AG09319 (cell line): ENCODE measurements at regions not wholly inside any gene's neighbourhood (a gene's known extent, or its start where the extent isn't known, plus 50 kb on each side); places are given as distances from the start of the nearest gene placed in this dataset.

Source experiments
- DNase-seq: peaks from one replicate; pipeline ENCODE4 v3.0.0-alpha.2; 2010; ENCODE audit warnings: low read depth; ENCODE audit errors: extremely low read depth
- TF ChIP-seq, protein P1 (sequence below): IDR thresholded peaks from 2 replicates; pipeline ENCODE4 v1.5.1; 2011; ENCODE audit warnings: low read depth, mild to moderate bottlenecking, inconsistent platforms, low read length, moderate library complexity

GRCh38 chr9:90033028-90033650 is 428.3 kb downstream of the GADD45G start:
- TF ChIP-seq, protein P1, sequence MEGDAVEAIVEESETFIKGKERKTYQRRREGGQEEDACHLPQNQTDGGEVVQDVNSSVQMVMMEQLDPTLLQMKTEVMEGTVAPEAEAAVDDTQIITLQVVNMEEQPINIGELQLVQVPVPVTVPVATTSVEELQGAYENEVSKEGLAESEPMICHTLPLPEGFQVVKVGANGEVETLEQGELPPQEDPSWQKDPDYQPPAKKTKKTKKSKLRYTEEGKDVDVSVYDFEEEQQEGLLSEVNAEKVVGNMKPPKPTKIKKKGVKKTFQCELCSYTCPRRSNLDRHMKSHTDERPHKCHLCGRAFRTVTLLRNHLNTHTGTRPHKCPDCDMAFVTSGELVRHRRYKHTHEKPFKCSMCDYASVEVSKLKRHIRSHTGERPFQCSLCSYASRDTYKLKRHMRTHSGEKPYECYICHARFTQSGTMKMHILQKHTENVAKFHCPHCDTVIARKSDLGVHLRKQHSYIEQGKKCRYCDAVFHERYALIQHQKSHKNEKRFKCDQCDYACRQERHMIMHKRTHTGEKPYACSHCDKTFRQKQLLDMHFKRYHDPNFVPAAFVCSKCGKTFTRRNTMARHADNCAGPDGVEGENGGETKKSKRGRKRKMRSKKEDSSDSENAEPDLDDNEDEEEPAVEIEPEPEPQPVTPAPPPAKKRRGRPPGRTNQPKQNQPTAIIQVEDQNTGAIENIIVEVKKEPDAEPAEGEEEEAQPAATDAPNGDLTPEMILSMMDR = no peak
- no peak for DNase-seq

DNA sequence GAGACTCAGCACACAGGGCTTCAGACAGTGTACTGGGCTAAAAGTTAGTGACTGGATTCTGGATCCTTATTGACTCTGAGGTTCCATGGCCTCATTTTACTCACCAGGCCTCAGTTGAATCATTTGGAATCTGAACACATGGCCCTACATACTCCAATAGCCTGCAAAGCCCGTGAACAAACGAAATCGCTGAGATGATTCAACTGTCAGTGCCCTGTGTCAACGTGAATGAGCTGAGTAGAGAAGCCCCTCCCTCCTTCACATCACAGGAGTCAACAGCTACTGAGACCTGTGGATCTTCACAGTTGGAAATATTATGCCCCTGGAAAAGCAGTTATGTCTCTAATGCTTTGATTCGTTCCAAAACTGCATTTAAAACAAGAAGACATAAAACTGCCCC is 429.3 kb downstream of the GADD45G start:
- TF ChIP-seq, protein P1 = no peak
- DNase-seq = no peak

DNA sequence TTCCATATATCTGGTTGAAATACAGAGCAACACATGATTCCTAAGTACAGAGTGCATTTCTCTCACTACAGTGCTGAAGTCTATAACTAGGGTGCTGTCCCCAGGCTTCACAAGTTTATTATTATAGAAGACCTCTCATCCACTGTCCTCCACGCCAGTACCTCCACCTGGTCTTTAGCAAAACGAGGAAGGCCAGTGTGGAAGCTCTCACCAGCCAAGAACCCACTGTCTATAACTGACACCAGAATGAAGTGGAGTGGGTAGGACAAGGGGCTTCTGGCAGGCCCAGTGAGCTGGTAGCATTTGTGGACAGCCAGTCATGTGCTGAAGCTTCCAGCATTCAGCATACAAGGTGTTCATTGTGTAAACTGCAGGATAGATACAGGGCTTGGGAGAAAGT is 430.7 kb downstream of the GADD45G start:
- TF ChIP-seq, protein P1 = no peak
- DNase-seq = no peak

GRCh38 chr9:90037146-90037797 is 432.5 kb downstream of the GADD45G start:
- TF ChIP-seq, protein P1 = no peak
- no peak for DNase-seq

DNA sequence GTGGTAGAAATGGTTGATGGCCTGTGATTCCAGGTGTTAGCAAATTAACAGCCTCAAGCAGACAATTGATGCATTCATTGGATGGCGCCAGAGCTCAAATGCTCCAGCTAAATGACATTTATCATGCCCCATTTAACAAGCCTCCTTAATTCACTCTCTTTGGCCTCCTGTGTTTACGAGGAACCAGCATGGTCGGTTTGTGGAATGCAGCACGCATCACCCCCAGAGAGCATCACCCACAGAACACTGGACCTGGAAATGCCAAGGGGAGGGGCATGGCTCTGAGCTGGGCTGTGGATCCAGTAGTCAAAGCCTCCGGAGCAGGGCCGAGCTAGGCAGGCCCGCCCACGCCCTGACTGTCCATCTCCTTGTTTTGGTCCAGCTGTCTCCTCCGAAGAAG is 434.0 kb downstream of the GADD45G start:
- no peak for DNase-seq
- TF ChIP-seq, protein P1 = no peak

DNA sequence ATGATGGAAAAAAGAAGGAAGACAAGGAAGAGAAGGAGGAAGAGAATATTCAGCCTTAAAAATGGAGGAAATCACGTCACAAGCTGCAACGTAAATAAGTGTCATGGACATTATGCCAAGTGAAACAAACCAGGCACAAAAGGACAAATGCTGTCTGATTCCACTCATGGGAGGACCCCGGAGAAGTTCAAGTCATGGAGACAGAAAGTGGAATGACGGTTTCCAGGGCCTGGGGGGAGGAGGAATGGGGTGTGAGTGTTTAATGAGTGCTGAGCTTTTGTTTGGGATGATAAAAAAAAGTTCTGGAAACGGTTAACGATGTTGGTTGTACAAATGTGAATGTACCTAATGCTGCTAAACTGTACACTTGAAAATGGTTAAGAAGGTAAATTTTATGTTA is 439.5 kb downstream of the GADD45G start:
- TF ChIP-seq, protein P1 = no peak
- no peak for DNase-seq

DNA sequence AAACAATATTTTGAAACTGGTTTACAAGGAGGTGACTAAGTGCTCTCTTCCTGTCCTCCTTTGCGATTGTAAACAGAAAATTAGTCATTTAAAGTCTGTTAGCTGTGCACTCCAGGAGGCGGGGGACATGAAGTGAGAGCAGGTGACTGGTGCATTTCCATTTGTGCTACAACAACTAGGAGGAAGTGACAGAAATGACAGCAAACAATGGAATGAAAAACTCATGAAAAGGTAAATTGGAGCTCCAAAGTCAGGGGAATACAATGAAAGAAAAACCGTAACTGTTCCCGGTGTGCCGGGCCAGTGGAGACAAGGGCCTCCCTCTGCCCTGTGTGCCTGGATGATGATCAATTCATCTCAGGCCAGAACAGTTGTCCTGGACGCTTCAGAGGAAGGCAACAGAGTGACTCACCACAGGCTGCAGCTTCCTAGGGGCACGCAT is 439.9 kb downstream of the GADD45G start:
- DNase-seq = no peak
- TF ChIP-seq, protein P1 = no peak
